ENCODE measurements at regions not wholly inside any gene's neighbourhood (a gene's known extent, or its start where the extent isn't known, plus 50 kb on each side); places are given as distances from the start of the nearest gene placed in this dataset.

DNA sequence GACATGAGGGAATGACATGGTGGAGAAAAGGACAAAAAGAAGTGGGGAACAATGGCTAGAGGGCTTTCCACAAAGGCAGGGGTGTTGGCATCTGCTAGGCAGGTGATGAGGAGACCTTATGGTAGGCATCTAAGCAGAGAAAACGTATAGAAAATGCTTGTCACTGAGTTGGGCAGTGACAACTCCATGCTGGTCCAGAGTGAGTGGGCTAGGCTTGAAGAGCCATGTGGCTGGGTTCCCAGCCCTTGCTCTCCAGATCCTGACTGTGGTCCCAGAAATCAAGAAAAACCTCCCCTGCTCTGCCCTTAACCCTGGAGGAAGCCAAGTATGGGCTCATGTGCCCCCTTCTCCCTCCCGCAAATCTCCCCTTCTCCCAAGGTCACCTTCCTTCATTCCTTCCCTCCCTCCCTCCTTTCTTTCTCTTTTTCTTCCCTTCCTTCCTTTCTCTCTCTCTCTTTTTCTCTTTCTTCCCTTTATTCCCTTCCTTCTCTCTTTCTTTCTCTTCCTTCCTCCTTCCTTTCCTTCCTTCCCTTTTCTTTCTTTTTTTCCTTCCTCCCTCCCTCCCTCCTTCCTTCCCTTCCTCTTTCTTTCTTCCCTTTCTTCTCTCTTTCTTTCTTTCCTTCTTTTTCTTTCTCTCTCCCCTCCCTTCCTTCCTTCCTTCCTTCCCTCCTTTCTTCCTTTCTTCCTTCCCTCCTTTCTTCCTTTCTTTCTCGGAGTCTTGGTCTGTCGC, 102.8 kb downstream of the NAV1 start (continued):
- TF ChIP-seq, protein P1, sequence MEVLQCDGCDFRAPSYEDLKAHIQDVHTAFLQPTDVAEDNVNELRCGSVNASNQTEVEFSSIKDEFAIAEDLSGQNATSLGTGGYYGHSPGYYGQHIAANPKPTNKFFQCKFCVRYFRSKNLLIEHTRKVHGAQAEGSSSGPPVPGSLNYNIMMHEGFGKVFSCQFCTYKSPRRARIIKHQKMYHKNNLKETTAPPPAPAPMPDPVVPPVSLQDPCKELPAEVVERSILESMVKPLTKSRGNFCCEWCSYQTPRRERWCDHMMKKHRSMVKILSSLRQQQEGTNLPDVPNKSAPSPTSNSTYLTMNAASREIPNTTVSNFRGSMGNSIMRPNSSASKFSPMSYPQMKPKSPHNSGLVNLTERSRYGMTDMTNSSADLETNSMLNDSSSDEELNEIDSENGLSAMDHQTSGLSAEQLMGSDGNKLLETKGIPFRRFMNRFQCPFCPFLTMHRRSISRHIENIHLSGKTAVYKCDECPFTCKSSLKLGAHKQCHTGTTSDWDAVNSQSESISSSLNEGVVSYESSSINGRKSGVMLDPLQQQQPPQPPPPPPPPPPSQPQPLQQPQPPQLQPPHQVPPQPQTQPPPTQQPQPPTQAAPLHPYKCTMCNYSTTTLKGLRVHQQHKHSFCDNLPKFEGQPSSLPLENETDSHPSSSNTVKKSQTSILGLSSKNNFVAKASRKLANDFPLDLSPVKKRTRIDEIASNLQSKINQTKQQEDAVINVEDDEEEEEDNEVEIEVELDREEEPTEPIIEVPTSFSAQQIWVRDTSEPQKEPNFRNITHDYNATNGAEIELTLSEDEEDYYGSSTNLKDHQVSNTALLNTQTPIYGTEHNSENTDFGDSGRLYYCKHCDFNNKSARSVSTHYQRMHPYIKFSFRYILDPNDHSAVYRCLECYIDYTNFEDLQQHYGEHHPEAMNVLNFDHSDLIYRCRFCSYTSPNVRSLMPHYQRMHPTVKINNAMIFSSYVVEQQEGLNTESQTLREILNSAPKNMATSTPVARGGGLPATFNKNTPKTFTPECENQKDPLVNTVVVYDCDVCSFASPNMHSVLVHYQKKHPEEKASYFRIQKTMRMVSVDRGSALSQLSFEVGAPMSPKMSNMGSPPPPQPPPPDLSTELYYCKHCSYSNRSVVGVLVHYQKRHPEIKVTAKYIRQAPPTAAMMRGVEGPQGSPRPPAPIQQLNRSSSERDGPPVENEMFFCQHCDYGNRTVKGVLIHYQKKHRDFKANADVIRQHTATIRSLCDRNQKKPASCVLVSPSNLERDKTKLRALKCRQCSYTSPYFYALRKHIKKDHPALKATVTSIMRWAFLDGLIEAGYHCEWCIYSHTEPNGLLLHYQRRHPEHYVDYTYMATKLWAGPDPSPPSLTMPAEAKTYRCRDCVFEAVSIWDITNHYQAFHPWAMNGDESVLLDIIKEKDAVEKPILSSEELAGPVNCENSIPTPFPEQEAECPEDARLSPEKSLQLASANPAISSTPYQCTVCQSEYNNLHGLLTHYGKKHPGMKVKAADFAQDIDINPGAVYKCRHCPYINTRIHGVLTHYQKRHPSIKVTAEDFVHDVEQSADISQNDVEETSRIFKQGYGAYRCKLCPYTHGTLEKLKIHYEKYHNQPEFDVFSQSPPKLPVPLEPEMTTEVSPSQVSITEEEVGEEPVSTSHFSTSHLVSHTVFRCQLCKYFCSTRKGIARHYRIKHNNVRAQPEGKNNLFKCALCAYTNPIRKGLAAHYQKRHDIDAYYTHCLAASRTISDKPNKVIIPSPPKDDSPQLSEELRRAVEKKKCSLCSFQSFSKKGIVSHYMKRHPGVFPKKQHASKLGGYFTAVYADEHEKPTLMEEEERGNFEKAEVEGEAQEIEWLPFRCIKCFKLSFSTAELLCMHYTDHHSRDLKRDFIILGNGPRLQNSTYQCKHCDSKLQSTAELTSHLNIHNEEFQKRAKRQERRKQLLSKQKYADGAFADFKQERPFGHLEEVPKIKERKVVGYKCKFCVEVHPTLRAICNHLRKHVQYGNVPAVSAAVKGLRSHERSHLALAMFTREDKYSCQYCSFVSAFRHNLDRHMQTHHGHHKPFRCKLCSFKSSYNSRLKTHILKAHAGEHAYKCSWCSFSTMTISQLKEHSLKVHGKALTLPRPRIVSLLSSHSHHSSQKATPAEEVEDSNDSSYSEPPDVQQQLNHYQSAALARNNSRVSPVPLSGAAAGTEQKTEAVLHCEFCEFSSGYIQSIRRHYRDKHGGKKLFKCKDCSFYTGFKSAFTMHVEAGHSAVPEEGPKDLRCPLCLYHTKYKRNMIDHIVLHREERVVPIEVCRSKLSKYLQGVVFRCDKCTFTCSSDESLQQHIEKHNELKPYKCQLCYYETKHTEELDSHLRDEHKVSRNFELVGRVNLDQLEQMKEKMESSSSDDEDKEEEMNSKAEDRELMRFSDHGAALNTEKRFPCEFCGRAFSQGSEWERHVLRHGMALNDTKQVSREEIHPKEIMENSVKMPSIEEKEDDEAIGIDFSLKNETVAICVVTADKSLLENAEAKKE (CRISPR knock-in tag; IDR thresholded peaks at IDR 0.05), result no peak
- no peak for TF ChIP-seq CREB1 (CRISPR knock-in tag; IDR thresholded peaks at IDR 0.05; ENCODE audit: low read depth)

DNA sequence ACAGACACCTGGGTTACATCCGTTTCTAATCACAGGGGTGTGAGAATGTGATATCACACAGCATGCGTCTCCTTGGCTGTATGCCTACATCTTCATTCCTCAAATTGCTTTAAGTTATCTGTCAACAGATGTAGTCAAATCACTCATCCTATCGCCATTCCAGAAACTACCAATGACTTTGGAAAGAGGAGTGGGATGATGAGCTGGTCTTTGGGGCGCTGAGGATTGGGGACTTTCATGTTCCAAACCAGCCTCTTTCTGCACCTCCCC, 104.8 kb downstream of the NAV1 start:
- Histone ChIP-seq H4K20me1 (replicated peaks; ENCODE audit: insufficient read depth) (no peaks in the 10 kb centered on the region), H3K9me2 (ENCODE audit: insufficient read depth) (0 out of 2 replicates have a peak, but pooled peaks cover 6% of the 10 kb centered on the region), H3K4me2 (no peak overlapping the region), H2AFZ (no peak overlapping the region), H3K79me2 (replicated peaks; ENCODE audit: insufficient read depth) (no peaks in the 10 kb centered on the region), H3K27ac (ENCODE audit: low read depth) (no peak overlapping the region), H3K27me3 (ENCODE audit: insufficient read depth) (peaks cover 21% of the 10 kb centered on the region), H3F3A (replicated peaks; ENCODE audit: low read depth) (no peaks in the 10 kb centered on the region), H3K36me3 (ENCODE audit: insufficient read depth) (no peaks in the 10 kb centered on the region), H3K4me3 (no peak overlapping the region), H3K4me1 (ENCODE audit: insufficient read depth) (peaks cover 6% of the 10 kb centered on the region)
- peaks cover 18% of the 10 kb centered on the region for H3K27me3 Mint-ChIP-seq (ENCODE audit: insufficient read depth, low read depth, poor library complexity)
- H3K36me3 Mint-ChIP-seq (ENCODE audit: low read depth), result no peaks in the 10 kb centered on the region; the same call in none of the 3 replicates
- no peak overlapping the region for H3K27ac Mint-ChIP-seq
- H3K4me3 Mint-ChIP-seq, result no peak overlapping the region
- DNase-seq (ENCODE audit: low spot score), result no peak
- ATAC-seq, result no peak
- peaks cover 19% of the 10 kb centered on the region for H3K4me1 Mint-ChIP-seq
- no peaks in the 10 kb centered on the region for H3K9me3 Mint-ChIP-seq
- TF ChIP-seq, protein P2, sequence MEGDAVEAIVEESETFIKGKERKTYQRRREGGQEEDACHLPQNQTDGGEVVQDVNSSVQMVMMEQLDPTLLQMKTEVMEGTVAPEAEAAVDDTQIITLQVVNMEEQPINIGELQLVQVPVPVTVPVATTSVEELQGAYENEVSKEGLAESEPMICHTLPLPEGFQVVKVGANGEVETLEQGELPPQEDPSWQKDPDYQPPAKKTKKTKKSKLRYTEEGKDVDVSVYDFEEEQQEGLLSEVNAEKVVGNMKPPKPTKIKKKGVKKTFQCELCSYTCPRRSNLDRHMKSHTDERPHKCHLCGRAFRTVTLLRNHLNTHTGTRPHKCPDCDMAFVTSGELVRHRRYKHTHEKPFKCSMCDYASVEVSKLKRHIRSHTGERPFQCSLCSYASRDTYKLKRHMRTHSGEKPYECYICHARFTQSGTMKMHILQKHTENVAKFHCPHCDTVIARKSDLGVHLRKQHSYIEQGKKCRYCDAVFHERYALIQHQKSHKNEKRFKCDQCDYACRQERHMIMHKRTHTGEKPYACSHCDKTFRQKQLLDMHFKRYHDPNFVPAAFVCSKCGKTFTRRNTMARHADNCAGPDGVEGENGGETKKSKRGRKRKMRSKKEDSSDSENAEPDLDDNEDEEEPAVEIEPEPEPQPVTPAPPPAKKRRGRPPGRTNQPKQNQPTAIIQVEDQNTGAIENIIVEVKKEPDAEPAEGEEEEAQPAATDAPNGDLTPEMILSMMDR (conservative IDR thresholded peaks at IDR 0.05; ENCODE audit: low read depth in 2 of 2), result no peak
- TF ChIP-seq ZNF331 (CRISPR knock-in tag; IDR thresholded peaks at IDR 0.05; ENCODE audit: low read depth) (no peak), POLR2AphosphoS5 (IDR thresholded peaks at IDR 0.05; ENCODE audit: low read depth) (no peak), NANOG (IDR thresholded peaks at IDR 0.05; ENCODE audit: borderline replicate concordance) (no peak), EZH2phosphoT487 (IDR thresholded peaks at IDR 0.05; ENCODE audit: unreplicated experiment) (no peak), EZH2 (IDR thresholded peaks at IDR 0.05; ENCODE audit: low read depth, unreplicated experiment) (no peak), CREB1 (CRISPR knock-in tag; IDR thresholded peaks at IDR 0.05; ENCODE audit: low read depth) (no peak), JUNB (IDR thresholded peaks at IDR 0.05; ENCODE audit: unreplicated experiment) (no peak), ZNF114 (CRISPR knock-in tag; IDR thresholded peaks at IDR 0.05) (no peak), STAT1 (IDR thresholded peaks at IDR 0.05; ENCODE audit: unreplicated experiment) (no peak)
- TF ChIP-seq, protein P3, sequence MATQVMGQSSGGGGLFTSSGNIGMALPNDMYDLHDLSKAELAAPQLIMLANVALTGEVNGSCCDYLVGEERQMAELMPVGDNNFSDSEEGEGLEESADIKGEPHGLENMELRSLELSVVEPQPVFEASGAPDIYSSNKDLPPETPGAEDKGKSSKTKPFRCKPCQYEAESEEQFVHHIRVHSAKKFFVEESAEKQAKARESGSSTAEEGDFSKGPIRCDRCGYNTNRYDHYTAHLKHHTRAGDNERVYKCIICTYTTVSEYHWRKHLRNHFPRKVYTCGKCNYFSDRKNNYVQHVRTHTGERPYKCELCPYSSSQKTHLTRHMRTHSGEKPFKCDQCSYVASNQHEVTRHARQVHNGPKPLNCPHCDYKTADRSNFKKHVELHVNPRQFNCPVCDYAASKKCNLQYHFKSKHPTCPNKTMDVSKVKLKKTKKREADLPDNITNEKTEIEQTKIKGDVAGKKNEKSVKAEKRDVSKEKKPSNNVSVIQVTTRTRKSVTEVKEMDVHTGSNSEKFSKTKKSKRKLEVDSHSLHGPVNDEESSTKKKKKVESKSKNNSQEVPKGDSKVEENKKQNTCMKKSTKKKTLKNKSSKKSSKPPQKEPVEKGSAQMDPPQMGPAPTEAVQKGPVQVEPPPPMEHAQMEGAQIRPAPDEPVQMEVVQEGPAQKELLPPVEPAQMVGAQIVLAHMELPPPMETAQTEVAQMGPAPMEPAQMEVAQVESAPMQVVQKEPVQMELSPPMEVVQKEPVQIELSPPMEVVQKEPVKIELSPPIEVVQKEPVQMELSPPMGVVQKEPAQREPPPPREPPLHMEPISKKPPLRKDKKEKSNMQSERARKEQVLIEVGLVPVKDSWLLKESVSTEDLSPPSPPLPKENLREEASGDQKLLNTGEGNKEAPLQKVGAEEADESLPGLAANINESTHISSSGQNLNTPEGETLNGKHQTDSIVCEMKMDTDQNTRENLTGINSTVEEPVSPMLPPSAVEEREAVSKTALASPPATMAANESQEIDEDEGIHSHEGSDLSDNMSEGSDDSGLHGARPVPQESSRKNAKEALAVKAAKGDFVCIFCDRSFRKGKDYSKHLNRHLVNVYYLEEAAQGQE (IDR thresholded peaks at IDR 0.05; ENCODE audit: unreplicated experiment), result no peak
- TF ChIP-seq, protein P4, sequence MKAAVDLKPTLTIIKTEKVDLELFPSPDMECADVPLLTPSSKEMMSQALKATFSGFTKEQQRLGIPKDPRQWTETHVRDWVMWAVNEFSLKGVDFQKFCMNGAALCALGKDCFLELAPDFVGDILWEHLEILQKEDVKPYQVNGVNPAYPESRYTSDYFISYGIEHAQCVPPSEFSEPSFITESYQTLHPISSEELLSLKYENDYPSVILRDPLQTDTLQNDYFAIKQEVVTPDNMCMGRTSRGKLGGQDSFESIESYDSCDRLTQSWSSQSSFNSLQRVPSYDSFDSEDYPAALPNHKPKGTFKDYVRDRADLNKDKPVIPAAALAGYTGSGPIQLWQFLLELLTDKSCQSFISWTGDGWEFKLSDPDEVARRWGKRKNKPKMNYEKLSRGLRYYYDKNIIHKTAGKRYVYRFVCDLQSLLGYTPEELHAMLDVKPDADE (IDR thresholded peaks at IDR 0.05), result no peak
